IMR-90 (cell line): ENCODE measurements at regions not wholly inside any gene's neighbourhood (a gene's known extent, or its start where the extent isn't known, plus 50 kb on each side); places are given as distances from the start of the nearest gene placed in this dataset.

Experiments used
- ATAC-seq: fragments of 200-7000 bp; cut with Tn5 transposase; 2 replicates; pipeline ENCODE4 v1.9.1; 2020; ENCODE audit warnings: low read depth, mild to moderate bottlenecking, moderate library complexity
- BruUV-seq: library from RNA; stranded (reverse); fragments of 400-500 nt; replicated peaks from 2 replicates; lab custom pipeline; 2021; lab: Mats Ljungman, UMichigan
- CTCF ChIA-PET: fragments of 300-600 bp; formaldehyde crosslinking; extraction: SDS; loops from one replicate; lab custom pipeline; 2021; ENCODE audit warnings: antibody characterized with exemption; lab: Yijun Ruan, JAX
- POLR2A ChIA-PET: fragments of 300-600 bp; sonication (Branson Sonifier 250); formaldehyde crosslinking; loops from one replicate; lab custom pipeline; 2022; ENCODE audit warnings: antibody characterized with exemption; ENCODE audit not compliant: unreplicated experiment; lab: Charles Lee
- DNase-seq: peaks from one replicate; pipeline ENCODE4 v3.0.0; 2013
- H2AFZ ChIP-seq: replicated peaks from 2 replicates; pipeline ENCODE3; 2013; ENCODE audit warnings: low read length, mild to moderate bottlenecking; ENCODE audit not compliant: poor library complexity
- H2AK5ac ChIP-seq: 2 replicates; pipeline ENCODE4 v1.6.1; 2013; ENCODE audit warnings: low read depth, low read length, inconsistent platforms
- H2AK9ac ChIP-seq: replicated peaks from 2 replicates; pipeline ENCODE3; 2013; ENCODE audit warnings: mild to moderate bottlenecking, low read depth, low read length, moderate library complexity; ENCODE audit not compliant: poor library complexity
- H2BK120ac ChIP-seq: 2 replicates; pipeline ENCODE4 v1.6.1; 2013; ENCODE audit warnings: low read depth, low read length, inconsistent platforms
- H2BK15ac ChIP-seq: 3 replicates; pipeline ENCODE4 v1.6.1; 2013; ENCODE audit warnings: low read depth, low read length, inconsistent platforms
- H2BK20ac ChIP-seq: 2 replicates; pipeline ENCODE4 v1.6.1; 2013; ENCODE audit warnings: low read depth, mild to moderate bottlenecking, inconsistent platforms, low read length, moderate library complexity
- H2BK5ac ChIP-seq: 2 replicates; pipeline ENCODE4 v1.6.1; 2013; ENCODE audit warnings: mild to moderate bottlenecking, low read depth, low read length, inconsistent platforms; ENCODE audit not compliant: poor library complexity, severe bottlenecking
- H3K14ac ChIP-seq: replicated peaks from 2 replicates; pipeline ENCODE4 v1.6.1; 2013; ENCODE audit warnings: low read depth, low read length, inconsistent platforms
- H3K18ac ChIP-seq: 2 replicates; pipeline ENCODE4 v1.6.1; 2013; ENCODE audit warnings: low read depth, low read length, control low read depth
- H3K23ac ChIP-seq: 2 replicates; pipeline ENCODE4 v1.6.1; 2013; ENCODE audit warnings: low read depth, low read length, inconsistent platforms
- H3K27ac ChIP-seq: 2 replicates; pipeline ENCODE4 v1.5.1; 2013; ENCODE audit warnings: mild to moderate bottlenecking, control low read depth, low read length; ENCODE audit not compliant: insufficient read depth
- H3K27me3 ChIP-seq: 2 replicates; pipeline ENCODE4 v1.6.1; 2013; ENCODE audit warnings: low read length; ENCODE audit not compliant: control insufficient read depth, insufficient read depth
- H3K36me3 ChIP-seq: 2 replicates; pipeline ENCODE4 v1.6.1; 2013; ENCODE audit warnings: low read length, mixed read lengths; ENCODE audit not compliant: control insufficient read depth, insufficient read depth
- H3K4ac ChIP-seq: 2 replicates; pipeline ENCODE4 v1.6.1; 2013; ENCODE audit warnings: low read depth, low read length, inconsistent platforms
- H3K4me1 ChIP-seq: 2 replicates; pipeline ENCODE4 v1.6.1; 2013; ENCODE audit warnings: low read length, mixed read lengths; ENCODE audit not compliant: control insufficient read depth, insufficient read depth
- H3K4me2 ChIP-seq: 2 replicates; pipeline ENCODE4 v1.6.1; 2013; ENCODE audit warnings: low read depth, mild to moderate bottlenecking, control low read depth, low read length, moderate library complexity
- H3K4me3 ChIP-seq: 2 replicates; pipeline ENCODE4 v1.5.1; 2013; ENCODE audit warnings: low read depth, mild to moderate bottlenecking, control low read depth, low read length, moderate library complexity; ENCODE audit not compliant: insufficient read depth
- H3K56ac ChIP-seq: 2 replicates; pipeline ENCODE4 v1.6.1; 2013; ENCODE audit warnings: low read length, inconsistent platforms; ENCODE audit not compliant: insufficient read depth; ENCODE audit errors: extremely low read depth
- H3K79me1 ChIP-seq, 2 experiments: 2 replicates each; pipeline ENCODE4 v1.6.1; 2013; ENCODE audit warnings: low read length in 2 of 2, inconsistent platforms in 1 of 2, low read depth in 1 of 2
- H3K9ac ChIP-seq: 2 replicates; pipeline ENCODE4 v1.6.1; 2013; ENCODE audit warnings: low read depth, low read length, control low read depth
- H3K9me1 ChIP-seq: 2 replicates; pipeline ENCODE4 v1.6.1; 2013; ENCODE audit warnings: low read length, inconsistent platforms; ENCODE audit not compliant: insufficient read depth
- H3K9me3 ChIP-seq: 2 replicates; pipeline ENCODE4 v1.6.1; 2013; ENCODE audit warnings: low read length; ENCODE audit not compliant: control insufficient read depth, insufficient read depth
- H4K20me1 ChIP-seq: 2 replicates; pipeline ENCODE4 v1.6.1; 2013; ENCODE audit warnings: low read length, inconsistent platforms; ENCODE audit not compliant: insufficient read depth
- H4K5ac ChIP-seq: 2 replicates; pipeline ENCODE4 v1.6.1; 2013; ENCODE audit warnings: mild to moderate bottlenecking, low read depth, low read length, control low read depth
- H4K8ac ChIP-seq, 2 experiments: 2 replicates each; pipeline ENCODE4 v1.6.1; 2013; ENCODE audit warnings: low read depth in 2 of 2, low read length in 2 of 2, control low read depth in 1 of 2, inconsistent platforms in 1 of 2
- H4K91ac ChIP-seq: 2 replicates; pipeline ENCODE4 v1.6.1; 2013; ENCODE audit warnings: low read depth, low read length, inconsistent platforms; ENCODE audit not compliant: insufficient read depth
- MAFK ChIP-seq: IDR thresholded peaks from 2 replicates; pipeline ENCODE4 v1.6.1; 2012; ENCODE audit warnings: low read depth, low read length, improper control_type of control experiment
- MXI1 ChIP-seq: IDR thresholded peaks from 2 replicates; pipeline ENCODE4 v1.6.1; 2012; ENCODE audit warnings: low read depth, mild to moderate bottlenecking, low read length, moderate library complexity, borderline replicate concordance
- RFX5 ChIP-seq: IDR thresholded peaks from 2 replicates; pipeline ENCODE4 v1.8.0; 2012; ENCODE audit warnings: low read depth, mild to moderate bottlenecking, low read length, moderate library complexity
- WGBS, 2 experiments: methylation state at CpG; one replicate each; pipeline versions ENCODE4 v1.1.5 to v1.1.7; 2013; ENCODE audit warnings: missing lambda C conversion rate in 2 of 2; ENCODE audit not compliant: insufficient read length in 1 of 2; ENCODE audit errors: extremely low coverage in 2 of 2; 5-methylcytosine and 5-hydroxymethylcytosine counted together
- dilution Hi-C: fragments of 300-500 bp; cut with HindIII; formaldehyde crosslinking; loops from one replicate; pipeline ENCODE4 v1.14.3; 2018; ENCODE audit warnings: low sequenced_read_pairs; ENCODE audit not compliant: unreplicated experiment
- in situ Hi-C: fragments of 300-500 bp; cut with MboI; formaldehyde crosslinking; loops from 3 replicates; pipeline ENCODE4 v1.14.3; 2019; ENCODE audit warnings: low sequenced_read_pairs, inconsistent platforms, mixed read lengths
- intact Hi-C: fragments of 100-400 bp; cut with micrococcal nuclease; formaldehyde crosslinking; loops from 2 replicates; pipeline ENCODE4 v1.10.0; 2022
- TF ChIP-seq, protein P1 (sequence below): conservative IDR thresholded peaks from 2 replicates; pipeline ENCODE4 v1.5.1; 2012; ENCODE audit warnings: mild to moderate bottlenecking, low read depth, low read length, improper control_type of control experiment

DNA sequence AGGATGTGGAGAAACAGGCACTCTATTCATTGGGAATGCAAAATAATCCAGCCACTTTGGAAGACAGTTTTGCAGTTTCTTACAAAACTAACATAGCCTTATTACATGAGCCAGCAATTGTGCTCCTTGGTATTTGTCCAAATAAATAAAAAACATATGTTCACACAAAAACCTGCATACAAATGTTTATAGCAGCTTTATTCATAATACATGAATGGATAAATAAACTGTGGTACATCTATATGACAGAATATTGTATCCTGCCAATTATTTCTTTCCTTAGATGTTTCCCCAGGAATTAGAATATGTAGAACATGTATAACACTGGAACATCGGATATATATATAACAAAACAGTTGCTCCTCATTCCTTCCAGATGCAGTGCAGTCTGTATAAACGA, 57.7 kb upstream of the VEGFC start:
- Histone ChIP-seq H3K4ac (no peak overlapping the region), H3K18ac (no peak overlapping the region), H2AFZ (no peak overlapping the region), H3K79me1 (no peaks in the 10 kb centered on the region), H3K9ac (no peak overlapping the region), H2BK20ac (no peak overlapping the region), H2AK5ac (no peak overlapping the region), H3K9me1 (no peaks in the 10 kb centered on the region), H3K36me3 (no peaks in the 10 kb centered on the region), H4K8ac (no peak overlapping the region), H4K5ac (no peak overlapping the region), H3K9me3 (no peaks in the 10 kb centered on the region), H2BK5ac (no peak overlapping the region), H3K27me3 (no peaks in the 10 kb centered on the region), H3K27ac (no peak overlapping the region), H3K4me3 (no peak overlapping the region), H4K91ac (no peak overlapping the region), H3K56ac (no peak overlapping the region), H4K20me1 (no peaks in the 10 kb centered on the region), H2AK9ac (no peak overlapping the region), H2BK120ac (no peak overlapping the region), H3K4me2 (no peak overlapping the region), H3K23ac (no peak overlapping the region), H3K14ac (no peak overlapping the region), H3K4me1 (no peaks in the 10 kb centered on the region), H2BK15ac (no peak overlapping the region)
- no peak for ATAC-seq
- WGBS, 2 experiments = no CpG with 5 or more reads among the region's 2 CpGs
- in situ Hi-C loops (no loop called here), dilution Hi-C loops (no loop called here), intact Hi-C loops (no loop called here)
- TF ChIP-seq MXI1 (no peak), MAFK (no peak), RFX5 (no peak)
- TF ChIP-seq, protein P1, sequence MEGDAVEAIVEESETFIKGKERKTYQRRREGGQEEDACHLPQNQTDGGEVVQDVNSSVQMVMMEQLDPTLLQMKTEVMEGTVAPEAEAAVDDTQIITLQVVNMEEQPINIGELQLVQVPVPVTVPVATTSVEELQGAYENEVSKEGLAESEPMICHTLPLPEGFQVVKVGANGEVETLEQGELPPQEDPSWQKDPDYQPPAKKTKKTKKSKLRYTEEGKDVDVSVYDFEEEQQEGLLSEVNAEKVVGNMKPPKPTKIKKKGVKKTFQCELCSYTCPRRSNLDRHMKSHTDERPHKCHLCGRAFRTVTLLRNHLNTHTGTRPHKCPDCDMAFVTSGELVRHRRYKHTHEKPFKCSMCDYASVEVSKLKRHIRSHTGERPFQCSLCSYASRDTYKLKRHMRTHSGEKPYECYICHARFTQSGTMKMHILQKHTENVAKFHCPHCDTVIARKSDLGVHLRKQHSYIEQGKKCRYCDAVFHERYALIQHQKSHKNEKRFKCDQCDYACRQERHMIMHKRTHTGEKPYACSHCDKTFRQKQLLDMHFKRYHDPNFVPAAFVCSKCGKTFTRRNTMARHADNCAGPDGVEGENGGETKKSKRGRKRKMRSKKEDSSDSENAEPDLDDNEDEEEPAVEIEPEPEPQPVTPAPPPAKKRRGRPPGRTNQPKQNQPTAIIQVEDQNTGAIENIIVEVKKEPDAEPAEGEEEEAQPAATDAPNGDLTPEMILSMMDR = no peak
- BruUV-seq = no TSS peak
- CTCF ChIA-PET = no interaction called here
- POLR2A ChIA-PET = no interaction called here
- peak; percentile 26 for DNase-seq
